SU-DHL-6 (cell line): ENCODE measurements at regions not wholly inside any gene's neighbourhood (a gene's known extent, or its start where the extent isn't known, plus 50 kb on each side); places are given as distances from the start of the nearest gene placed in this dataset.

Source experiments
- H2AFZ ChIP-seq: fragments of 200-600 bp; sonication (generic); 2 replicates; pipeline ENCODE4 v1.6.1; 2014; ENCODE audit warnings: low read depth, mild to moderate bottlenecking, moderate library complexity, mixed read lengths, antibody characterized with exemption, low read length; ENCODE audit not compliant: severe bottlenecking
- H3F3A ChIP-seq: fragments of 200-600 bp; shearing (Covaris generic); 2 replicates; pipeline ENCODE4 v1.6.0; 2016; ENCODE audit warnings: antibody characterized with exemption, mild to moderate bottlenecking; ENCODE audit not compliant: insufficient read depth
- H3K27ac ChIP-seq: fragments of 200-600 bp; sonication (generic); 2 replicates; pipeline ENCODE4 v1.5.1; 2016; ENCODE audit warnings: low read depth, mild to moderate bottlenecking, low read length, moderate library complexity, mixed read lengths
- H3K27me3 ChIP-seq: fragments of 200-600 bp; sonication (generic), shearing (Covaris generic); 2 replicates; pipeline ENCODE4 v1.6.0; 2014; ENCODE audit warnings: mild to moderate bottlenecking, low read length
- H3K36me3 ChIP-seq: fragments of 200-600 bp; sonication (generic); 2 replicates; pipeline ENCODE4 v1.6.1; 2014; ENCODE audit warnings: mild to moderate bottlenecking, low read length, mixed read lengths
- H3K4me2 ChIP-seq: fragments of 300-600, 200-600 bp; shearing (Covaris generic), sonication (generic); 2 replicates; pipeline ENCODE4 v1.6.0; 2014; ENCODE audit warnings: low read length, low read depth, mild to moderate bottlenecking; ENCODE audit not compliant: poor library complexity, severe bottlenecking
- H3K4me3 ChIP-seq: fragments of 200-600 bp; sonication (generic); 2 replicates; pipeline ENCODE4 v1.5.1; 2014; ENCODE audit warnings: antibody characterized with exemption, low read length, mild to moderate bottlenecking, mixed read lengths; ENCODE audit not compliant: insufficient read depth, poor library complexity, severe bottlenecking
- H3K79me2 ChIP-seq: fragments of 200-600 bp; sonication (generic); 2 replicates; pipeline ENCODE4 v1.6.1; 2014; ENCODE audit warnings: mild to moderate bottlenecking, low read length, moderate library complexity; ENCODE audit not compliant: insufficient read depth
- H3K9ac ChIP-seq: fragments of 200-600 bp; sonication (generic); 2 replicates; pipeline ENCODE4 v1.7.0; 2014; ENCODE audit warnings: mild to moderate bottlenecking, low read length
- H3K9me2 ChIP-seq: fragments of 200-600 bp; sonication (generic); replicated peaks from 2 replicates; pipeline ENCODE4 v1.6.1; 2014; ENCODE audit warnings: low read length; ENCODE audit not compliant: insufficient read depth
- H3K9me3 ChIP-seq: fragments of 200-600 bp; sonication (generic); 2 replicates; pipeline ENCODE4 v1.6.1; 2014; ENCODE audit warnings: low read length, mixed read lengths; ENCODE audit not compliant: insufficient read depth
- H4K20me1 ChIP-seq: fragments of 200-600 bp; sonication (generic); 2 replicates; pipeline ENCODE4 v1.6.1; 2014; ENCODE audit warnings: low read depth, mild to moderate bottlenecking, antibody characterized with exemption, low read length, moderate library complexity, mixed read lengths
- EZH2phosphoT487 ChIP-seq: fragments of 200-600 bp; sonication (generic), shearing (Covaris generic); conservative IDR thresholded peaks from 2 replicates; pipeline ENCODE4 v1.6.1; 2018; ENCODE audit warnings: mild to moderate bottlenecking, antibody characterized with exemption, low read length, moderate library complexity, mixed read lengths
- TF ChIP-seq, protein P1 (sequence below): fragments of 200-600 bp; sonication (generic); IDR thresholded peaks from one replicate; pipeline ENCODE4 v1.5.1; 2017; ENCODE audit warnings: antibody characterized with exemption, mild to moderate bottlenecking, low read length, moderate library complexity; ENCODE audit not compliant: insufficient read depth, poor library complexity, severe bottlenecking

GRCh38 chr5:60196385-60197113 lies 303.0 kb upstream of the PDE4D start:
- H3F3A ChIP-seq, result no peaks in the 10 kb centered on the region
- no peaks in the 10 kb centered on the region for H3K27me3 ChIP-seq
- no peaks in the 10 kb centered on the region for H3K9me3 ChIP-seq
- no peaks in the 10 kb centered on the region for H4K20me1 ChIP-seq
- H2AFZ ChIP-seq, result no peak overlapping the region
- H3K9me2 ChIP-seq, result no peaks in the 10 kb centered on the region
- H3K4me3 ChIP-seq, result no peak overlapping the region
- no peaks in the 10 kb centered on the region for H3K79me2 ChIP-seq
- no peak overlapping the region for H3K27ac ChIP-seq
- no peak for TF ChIP-seq EZH2phosphoT487
- TF ChIP-seq, protein P1, sequence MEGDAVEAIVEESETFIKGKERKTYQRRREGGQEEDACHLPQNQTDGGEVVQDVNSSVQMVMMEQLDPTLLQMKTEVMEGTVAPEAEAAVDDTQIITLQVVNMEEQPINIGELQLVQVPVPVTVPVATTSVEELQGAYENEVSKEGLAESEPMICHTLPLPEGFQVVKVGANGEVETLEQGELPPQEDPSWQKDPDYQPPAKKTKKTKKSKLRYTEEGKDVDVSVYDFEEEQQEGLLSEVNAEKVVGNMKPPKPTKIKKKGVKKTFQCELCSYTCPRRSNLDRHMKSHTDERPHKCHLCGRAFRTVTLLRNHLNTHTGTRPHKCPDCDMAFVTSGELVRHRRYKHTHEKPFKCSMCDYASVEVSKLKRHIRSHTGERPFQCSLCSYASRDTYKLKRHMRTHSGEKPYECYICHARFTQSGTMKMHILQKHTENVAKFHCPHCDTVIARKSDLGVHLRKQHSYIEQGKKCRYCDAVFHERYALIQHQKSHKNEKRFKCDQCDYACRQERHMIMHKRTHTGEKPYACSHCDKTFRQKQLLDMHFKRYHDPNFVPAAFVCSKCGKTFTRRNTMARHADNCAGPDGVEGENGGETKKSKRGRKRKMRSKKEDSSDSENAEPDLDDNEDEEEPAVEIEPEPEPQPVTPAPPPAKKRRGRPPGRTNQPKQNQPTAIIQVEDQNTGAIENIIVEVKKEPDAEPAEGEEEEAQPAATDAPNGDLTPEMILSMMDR, result no peak
- no peaks in the 10 kb centered on the region for H3K36me3 ChIP-seq
- no peak overlapping the region for H3K9ac ChIP-seq
- no peak overlapping the region for H3K4me2 ChIP-seq

- no peak overlapping the region for H3K9ac ChIP-seq
- no peaks in the 10 kb centered on the region for H3K9me2 ChIP-seq
- no peak overlapping the region for H3K4me3 ChIP-seq
- no peaks in the 10 kb centered on the region for H4K20me1 ChIP-seq
- no peaks in the 10 kb centered on the region for H3K79me2 ChIP-seq
- no peaks in the 10 kb centered on the region for H3K9me3 ChIP-seq
- H3K27ac ChIP-seq, result no peak overlapping the region
- H3K4me2 ChIP-seq, result no peak overlapping the region
- no peak overlapping the region for H2AFZ ChIP-seq
- H3F3A ChIP-seq, result no peaks in the 10 kb centered on the region
- no peaks in the 10 kb centered on the region for H3K27me3 ChIP-seq
- no peaks in the 10 kb centered on the region for H3K36me3 ChIP-seq
- no peak for TF ChIP-seq EZH2phosphoT487
- TF ChIP-seq, protein P1, result no peak
Observed at GRCh38 chr5:60195551-60195950, 302.0 kb upstream of the PDE4D start.

DNA sequence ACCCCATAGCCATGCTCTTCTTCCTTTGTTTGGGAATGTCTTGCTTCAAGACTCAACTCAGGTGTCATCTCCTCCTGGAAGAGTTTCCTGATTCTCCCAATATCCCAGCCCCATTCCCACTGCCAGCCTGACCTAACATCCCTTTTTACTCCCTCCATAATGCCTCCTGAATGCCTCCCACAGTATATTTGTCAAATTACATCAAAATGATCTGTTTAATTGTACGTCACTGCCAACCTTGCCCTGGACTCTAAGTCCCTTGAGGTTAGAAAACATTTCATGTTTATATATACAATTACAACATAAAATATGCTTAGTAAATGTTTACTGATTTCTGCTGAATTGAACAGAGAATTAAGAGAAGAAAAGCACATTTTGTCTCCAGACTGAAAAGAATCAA lies 301.6 kb upstream of the PDE4D start:
- H3K4me2 ChIP-seq, result no peak overlapping the region
- H4K20me1 ChIP-seq, result no peaks in the 10 kb centered on the region
- no peaks in the 10 kb centered on the region for H3K9me3 ChIP-seq
- no peaks in the 10 kb centered on the region for H3K36me3 ChIP-seq
- H3F3A ChIP-seq, result no peaks in the 10 kb centered on the region
- no peak overlapping the region for H3K9ac ChIP-seq
- no peak overlapping the region for H3K4me3 ChIP-seq
- no peaks in the 10 kb centered on the region for H3K79me2 ChIP-seq
- H3K9me2 ChIP-seq, result no peaks in the 10 kb centered on the region
- no peaks in the 10 kb centered on the region for H3K27me3 ChIP-seq
- TF ChIP-seq EZH2phosphoT487, result no peak
- TF ChIP-seq, protein P1, result no peak
- no peak overlapping the region for H3K27ac ChIP-seq
- no peak overlapping the region for H2AFZ ChIP-seq
